Vagina (tissue), 2 donors: ENCODE measurements at regions not wholly inside any gene's neighbourhood (a gene's known extent, or its start where the extent isn't known, plus 50 kb on each side); places are given as distances from the start of the nearest gene placed in this dataset.

Source experiments
- POLR2A ChIP-seq, 2 donors: fragments of 450-650 bp; IDR thresholded peaks; one replicate each; pipeline ENCODE4 v1.6.1; 2017; ENCODE audit warnings: antibody characterized with exemption in 2 of 2, mild to moderate bottlenecking in 2 of 2, moderate library complexity in 2 of 2
- POLR2AphosphoS5 ChIP-seq, 2 donors: sonication (generic); formaldehyde crosslinking; IDR thresholded peaks; one replicate each; pipeline ENCODE4 v1.9.0; 2017; ENCODE audit warnings: antibody characterized with exemption in 2 of 2, mild to moderate bottlenecking in 2 of 2, low read depth in 1 of 2; ENCODE audit not compliant: insufficient read depth in 1 of 2
- TF ChIP-seq, protein P1 (sequence below), 3 experiments: fragments of 450-650 bp in 2 of 3; fragments of 200-600 bp in 1 of 3; sonication (generic) in 1 of 3; IDR thresholded peaks; one replicate each; pipeline ENCODE4 v1.5.1; 2017 to 2019; ENCODE audit warnings: antibody characterized with exemption in 3 of 3, mild to moderate bottlenecking in 2 of 3, moderate library complexity in 2 of 3

- TF ChIP-seq, protein P1, sequence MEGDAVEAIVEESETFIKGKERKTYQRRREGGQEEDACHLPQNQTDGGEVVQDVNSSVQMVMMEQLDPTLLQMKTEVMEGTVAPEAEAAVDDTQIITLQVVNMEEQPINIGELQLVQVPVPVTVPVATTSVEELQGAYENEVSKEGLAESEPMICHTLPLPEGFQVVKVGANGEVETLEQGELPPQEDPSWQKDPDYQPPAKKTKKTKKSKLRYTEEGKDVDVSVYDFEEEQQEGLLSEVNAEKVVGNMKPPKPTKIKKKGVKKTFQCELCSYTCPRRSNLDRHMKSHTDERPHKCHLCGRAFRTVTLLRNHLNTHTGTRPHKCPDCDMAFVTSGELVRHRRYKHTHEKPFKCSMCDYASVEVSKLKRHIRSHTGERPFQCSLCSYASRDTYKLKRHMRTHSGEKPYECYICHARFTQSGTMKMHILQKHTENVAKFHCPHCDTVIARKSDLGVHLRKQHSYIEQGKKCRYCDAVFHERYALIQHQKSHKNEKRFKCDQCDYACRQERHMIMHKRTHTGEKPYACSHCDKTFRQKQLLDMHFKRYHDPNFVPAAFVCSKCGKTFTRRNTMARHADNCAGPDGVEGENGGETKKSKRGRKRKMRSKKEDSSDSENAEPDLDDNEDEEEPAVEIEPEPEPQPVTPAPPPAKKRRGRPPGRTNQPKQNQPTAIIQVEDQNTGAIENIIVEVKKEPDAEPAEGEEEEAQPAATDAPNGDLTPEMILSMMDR (IDR thresholded peaks at IDR 0.05) = no peak
- TF ChIP-seq POLR2A (IDR thresholded peaks at IDR 0.05) (no peak), POLR2AphosphoS5 (IDR thresholded peaks at IDR 0.05; ENCODE audit: insufficient read depth in 1 of 2, low read depth in 1 of 2) (no peak)
Measured at GRCh38 chr5:92980491-92980890, 600.5 kb downstream of the NR2F1-AS1 start.
